HG03025 (cell line): ENCODE measurements at regions not wholly inside any gene's neighbourhood (a gene's known extent, or its start where the extent isn't known, plus 50 kb on each side); places are given as distances from the start of the nearest gene placed in this dataset.
"Not testable (repeated sequence)": the region's sequence is repeated elsewhere in the genome, so short reads cannot be mapped to it uniquely, and the experiment has no call there.

Source experiments
- ATAC-seq: cut with Tn5 transposase; IDR thresholded peaks from one replicate; pipeline ENCODE4 v1.9.1; 2021; ENCODE audit warnings: mild to moderate bottlenecking, moderate library complexity; ENCODE audit not compliant: unreplicated experiment, low FRiP score

DNA sequence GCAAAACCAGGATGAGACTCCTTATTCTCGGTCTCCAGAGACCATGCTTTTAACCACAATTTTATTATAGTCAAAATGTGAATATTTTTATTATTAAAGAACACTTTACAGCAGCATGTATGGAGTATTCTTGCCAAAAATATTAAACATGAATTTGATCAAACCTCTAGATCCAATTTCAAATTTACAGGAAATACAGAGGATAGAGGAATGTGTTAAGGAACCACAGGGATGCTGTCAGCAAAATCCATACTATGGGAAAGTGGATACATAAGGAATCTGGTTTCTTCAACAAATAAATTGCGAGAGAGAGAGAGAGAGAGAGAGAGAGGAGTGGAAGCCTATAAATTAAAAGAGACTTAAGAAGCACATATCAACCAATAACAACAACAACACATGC, 348.2 kb upstream of the NUDT12 start:
- no peak for ATAC-seq

DNA sequence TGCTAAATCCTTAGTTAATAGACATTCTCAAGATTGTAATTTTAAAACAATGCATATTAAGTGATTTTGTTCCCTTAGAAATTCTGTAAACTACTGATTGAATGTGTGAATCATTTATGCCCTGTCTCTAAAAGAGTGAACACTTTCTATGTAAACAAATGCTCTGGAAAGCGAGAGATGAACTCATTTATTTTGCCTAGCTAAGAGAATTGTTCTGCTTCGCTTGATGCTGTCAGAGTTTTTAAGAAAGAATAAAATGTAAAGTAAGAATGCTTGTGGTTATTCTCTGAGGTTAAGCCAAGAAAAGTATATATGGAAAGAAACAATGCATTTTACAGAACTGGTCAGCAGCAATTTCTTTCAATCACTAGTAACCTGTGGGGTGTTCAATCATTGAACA, 347.4 kb upstream of the NUDT12 start:
- ATAC-seq, result no peak

DNA sequence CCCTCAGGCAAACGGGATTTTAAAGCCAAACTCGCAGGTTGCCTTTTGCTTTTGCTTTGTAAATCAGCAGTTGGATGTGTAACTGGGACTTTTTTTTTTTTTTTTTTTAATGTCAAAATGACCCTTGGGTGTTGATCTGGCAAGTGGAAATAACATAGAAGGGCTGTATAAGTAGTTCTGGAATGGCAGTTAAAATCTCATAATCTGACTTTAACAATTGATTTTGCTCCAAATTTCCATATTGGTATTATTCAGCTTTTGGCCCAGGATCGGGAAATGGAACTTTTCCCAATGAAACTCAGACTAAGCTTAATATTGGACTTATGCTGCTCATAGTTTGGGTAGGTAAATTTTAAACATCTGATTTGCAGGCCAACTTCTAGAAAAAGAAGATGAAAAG, 346.8 kb upstream of the NUDT12 start:
- ATAC-seq, result no peak

DNA sequence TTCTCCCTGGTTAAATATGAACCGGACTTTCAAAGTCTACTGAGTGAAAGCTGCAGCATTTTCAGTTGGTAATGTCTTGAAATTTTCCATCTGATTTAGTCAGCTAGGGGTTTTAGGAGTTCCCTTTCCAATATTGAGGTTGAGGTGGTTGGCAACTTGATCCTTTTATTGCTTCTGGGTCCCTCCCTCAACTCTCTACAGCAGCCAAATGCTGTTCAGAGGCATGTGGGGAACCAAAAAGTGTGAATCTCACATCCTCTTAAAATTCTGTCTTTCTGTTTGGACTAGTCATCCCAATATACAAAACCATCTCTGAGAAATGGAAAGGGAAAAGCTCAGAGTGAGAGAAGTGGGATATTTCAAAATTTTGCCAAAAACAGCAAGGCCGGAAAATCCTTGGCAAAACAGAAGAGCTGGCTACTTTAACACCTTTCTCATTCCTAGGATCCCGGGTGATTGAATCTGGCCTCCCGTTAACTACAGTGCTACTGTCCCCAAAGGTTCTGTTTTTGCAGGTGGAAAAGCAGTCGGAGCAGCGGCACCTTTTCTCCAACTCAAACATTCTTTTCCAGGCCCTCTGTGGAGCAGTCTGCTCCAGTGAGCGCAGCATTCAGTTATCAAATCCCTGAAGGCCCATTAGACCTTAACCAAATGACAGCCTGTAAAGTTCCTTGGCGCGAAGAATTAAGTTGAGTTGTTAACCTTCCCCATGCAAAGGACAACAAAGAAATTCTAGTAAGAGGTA, 345.9 kb upstream of the NUDT12 start:
- ATAC-seq, result no peak

DNA sequence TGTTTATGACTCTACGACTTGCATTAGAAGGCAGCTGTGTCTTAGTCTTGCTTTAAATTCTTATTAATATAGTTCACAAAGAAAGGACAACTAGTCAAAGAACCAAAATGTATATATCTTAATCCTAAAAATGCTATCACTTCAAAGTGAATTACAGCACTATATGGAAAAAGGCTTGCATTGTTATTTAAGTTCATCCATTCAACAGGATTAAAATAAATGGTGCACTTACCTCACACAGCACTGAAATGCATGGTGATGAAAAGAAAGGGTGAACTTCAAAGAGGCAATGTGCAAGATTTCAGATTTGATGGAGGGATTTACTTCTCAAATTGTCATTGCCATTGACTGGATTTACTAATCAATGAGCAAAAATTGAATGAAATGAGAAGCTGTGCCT, 344.4 kb upstream of the NUDT12 start:
- ATAC-seq, result no peak

DNA sequence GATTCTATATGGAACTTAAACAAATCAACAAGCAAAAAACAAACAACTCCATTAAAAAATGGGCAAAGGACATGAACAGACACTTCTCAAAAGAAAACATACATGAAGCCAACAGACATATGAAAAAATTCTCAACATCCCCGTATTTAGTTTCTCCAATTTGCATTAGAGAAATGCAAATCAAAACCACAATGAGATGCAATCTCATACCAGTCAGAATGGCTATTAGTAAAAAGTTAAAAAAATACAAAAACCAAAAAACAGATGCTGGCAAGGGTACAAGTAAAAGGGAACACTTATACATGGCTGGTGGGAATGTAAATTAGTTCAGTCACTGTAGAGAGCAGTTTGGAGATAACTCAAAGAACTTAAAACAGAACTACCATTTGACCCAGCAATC, 342.1 kb upstream of the NUDT12 start:
- no peak for ATAC-seq

DNA sequence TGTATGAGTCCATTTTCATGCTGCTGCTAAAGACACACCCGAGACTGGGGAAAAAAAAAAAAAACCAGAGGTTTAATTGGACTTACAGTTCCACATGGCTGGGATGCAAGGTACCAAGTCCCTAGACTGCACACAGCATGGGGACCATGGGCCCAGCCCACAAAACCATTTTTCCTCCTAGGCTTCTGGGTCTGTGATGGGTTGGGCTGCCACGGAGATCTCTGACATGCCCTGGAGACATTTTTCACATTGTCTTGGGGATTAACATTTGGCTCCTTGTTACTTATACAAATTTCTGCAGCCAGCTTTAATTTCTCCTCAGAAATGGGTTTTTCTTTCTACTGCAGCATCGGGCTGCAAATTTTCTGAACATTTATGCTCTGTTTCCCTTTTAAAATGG, 340.3 kb upstream of the NUDT12 start:
- no peak for ATAC-seq

DNA sequence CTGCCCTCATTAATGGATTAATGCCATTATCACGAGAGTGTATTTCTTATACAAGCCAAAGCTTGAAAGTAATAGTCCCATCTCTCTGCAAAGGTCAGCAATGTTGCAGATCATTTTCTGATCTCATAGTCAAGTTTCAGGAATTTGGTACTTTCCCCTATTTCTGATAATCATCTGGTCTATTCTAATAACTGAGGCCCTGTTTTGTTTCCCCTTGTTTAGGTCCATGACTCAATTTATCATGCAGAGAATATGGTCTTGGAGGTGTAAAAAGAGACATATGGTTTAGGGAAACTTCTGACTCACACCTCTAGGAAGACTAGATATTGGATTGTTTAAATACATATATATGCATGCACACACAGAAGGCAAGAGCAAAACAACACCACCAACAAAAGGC, 339.3 kb upstream of the NUDT12 start:
- no peak for ATAC-seq

DNA sequence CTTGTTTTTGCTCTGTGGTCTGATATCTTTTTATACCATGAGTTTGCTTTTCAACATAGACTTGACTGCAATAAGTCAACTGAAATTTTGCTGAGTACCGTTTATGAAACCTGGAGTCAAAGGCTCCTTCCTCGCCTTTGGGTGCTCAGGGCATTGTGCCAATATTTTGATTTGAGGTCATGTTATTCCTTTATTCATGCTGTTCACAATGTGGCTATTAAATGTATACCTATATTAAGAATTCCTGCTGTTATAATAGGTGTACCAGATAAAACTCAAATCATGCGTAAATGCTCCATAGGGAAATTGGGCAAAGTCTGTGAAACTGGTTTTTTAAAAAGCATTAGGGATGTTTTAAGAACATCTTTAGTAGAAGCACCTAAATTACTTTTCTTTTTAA, 334.0 kb upstream of the NUDT12 start:
- no peak for ATAC-seq

DNA sequence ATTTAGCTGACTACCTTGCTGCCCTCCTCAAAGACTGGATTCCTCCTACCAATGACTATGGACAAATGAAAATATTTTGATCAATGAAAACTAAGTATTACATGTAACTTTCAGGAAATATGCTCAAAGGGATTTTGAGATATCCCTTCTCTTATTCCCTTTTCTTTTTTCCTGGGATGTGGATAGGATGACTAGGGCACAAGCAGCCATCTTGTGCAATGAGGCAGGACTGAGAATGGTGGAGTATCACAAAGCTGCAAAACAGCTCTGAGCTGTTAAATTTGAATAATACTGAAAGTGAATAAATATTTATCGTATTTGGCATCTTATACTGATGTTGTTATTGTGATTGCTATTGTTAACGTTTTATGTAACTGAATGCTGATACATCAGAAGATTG, 333.1 kb upstream of the NUDT12 start:
- ATAC-seq, result no peak

DNA sequence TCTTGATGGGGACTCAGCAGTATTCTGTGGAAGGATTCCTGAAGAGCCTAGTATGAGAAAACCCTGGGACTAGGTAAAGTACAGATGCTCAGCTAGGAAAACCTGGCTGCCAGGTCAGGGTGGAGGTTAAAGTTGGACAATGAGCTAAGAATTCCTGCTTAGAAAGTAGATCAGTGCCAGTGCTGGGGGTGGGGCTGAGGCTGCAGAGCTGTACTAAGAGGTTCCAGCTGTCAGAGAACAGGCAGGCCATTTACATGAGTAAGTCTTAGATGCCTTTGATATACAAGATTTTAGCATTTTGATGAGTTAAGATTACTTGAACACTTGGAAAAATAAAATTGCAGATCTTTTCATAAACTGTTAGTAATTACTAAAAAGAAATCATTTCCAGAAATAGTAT, 332.3 kb upstream of the NUDT12 start:
- no peak for ATAC-seq

DNA sequence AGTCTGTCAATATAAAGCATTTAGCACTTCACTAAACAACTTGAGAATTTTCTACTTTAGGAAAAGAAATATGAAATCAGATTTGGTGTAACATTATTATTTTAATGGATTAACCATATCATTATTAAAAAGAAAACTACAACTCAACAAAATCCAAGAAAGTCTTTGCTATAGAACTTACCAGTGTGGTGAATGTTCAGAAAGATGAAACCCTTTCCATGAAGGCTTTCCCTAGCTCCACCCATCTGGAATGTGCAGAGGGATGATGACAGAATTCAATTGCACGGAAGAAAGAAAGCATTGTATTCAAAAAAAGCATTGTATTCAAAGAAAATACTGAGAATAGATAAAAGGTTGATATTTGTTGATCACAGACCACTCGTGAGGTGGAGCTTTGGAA, 328.6 kb upstream of the NUDT12 start:
- no peak for ATAC-seq

DNA sequence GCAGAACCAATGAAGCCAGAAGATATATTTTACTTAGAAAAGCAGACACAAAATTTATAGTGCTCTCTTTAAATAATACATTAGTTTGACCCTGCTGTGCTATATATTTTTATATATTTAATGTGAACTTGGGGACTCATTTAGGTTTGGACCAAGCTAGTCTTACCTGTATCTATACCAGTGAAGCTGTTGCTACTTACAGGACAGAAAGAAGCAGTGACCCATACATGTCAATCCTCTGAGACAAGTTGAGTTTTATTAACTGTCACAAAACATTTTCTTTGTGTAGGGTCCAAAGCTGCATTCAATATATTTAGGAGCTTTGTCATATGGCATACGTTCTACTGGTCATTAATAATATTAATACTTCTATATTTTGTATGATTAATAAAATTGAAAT, 327.7 kb upstream of the NUDT12 start:
- ATAC-seq, result no peak

DNA sequence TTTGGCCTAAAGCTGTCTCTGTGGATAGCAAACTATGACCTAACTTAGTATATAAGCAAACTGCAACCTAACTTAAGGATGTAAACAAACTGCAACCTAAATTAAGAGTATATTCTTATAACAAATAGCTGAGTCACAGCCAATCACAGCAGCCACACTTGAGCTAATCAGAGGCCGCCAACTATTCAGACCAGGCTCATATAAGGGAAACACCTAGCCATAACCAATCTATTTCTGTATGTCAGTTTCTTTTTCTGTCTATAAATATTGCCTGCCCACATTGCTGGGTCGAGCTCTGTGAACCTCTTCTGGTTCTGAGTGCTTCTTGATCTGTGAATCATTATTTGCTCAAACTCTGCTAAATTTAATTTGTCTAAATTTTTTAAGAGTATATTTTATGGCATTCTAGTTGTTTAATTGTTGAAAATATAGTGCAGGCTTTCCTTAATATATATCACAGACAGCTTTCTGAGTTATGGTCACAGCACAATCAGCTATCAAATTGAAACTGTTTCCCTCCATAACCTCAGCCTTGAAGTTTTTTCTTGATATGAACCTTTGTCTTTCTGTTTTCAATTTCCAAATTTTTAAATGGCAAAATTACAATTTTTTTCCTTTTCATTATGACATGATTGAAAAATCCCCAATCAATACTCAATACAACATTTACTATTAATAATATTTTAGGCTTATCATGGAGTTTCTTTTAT, 327.1 kb upstream of the NUDT12 start:
- peak; percentile 80 for ATAC-seq

DNA sequence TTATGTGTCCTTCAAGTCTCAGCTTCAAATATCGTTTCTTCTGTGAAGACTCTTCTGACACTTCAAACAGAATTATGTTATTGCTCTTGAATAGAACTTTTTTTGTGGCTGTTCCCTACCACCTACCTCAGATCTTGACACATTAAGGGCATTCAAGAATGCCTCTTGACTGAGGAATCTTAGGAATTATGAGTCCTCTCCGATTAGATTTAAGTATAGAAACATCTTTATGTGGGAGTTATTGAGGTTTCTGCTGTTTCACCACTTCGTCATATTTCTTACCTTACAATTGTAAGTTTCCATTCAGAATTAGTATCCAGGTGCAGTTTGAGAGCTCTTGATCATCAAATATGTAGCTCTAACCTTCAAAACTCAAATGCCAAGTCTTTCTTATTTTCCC, 324.2 kb upstream of the NUDT12 start:
- no peak for ATAC-seq

DNA sequence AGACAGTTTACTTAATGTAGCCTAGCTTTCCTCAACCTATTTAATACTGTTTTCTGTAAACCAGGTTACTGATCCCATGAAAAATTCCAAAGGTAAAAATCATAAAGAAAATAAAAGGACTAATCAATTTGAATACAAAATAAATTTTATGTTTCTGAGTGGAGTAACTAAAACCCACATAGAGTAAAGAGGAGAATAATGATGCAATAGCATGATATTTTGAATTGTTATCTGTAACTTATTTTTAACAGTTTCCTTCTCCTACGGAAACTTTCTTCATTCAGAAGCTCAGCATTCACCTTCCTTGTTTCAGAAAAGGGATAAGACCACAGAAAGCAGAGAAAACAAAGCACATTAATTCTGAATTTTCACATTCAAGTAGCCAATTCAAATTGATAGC, 320.6 kb upstream of the NUDT12 start:
- no peak for ATAC-seq

DNA sequence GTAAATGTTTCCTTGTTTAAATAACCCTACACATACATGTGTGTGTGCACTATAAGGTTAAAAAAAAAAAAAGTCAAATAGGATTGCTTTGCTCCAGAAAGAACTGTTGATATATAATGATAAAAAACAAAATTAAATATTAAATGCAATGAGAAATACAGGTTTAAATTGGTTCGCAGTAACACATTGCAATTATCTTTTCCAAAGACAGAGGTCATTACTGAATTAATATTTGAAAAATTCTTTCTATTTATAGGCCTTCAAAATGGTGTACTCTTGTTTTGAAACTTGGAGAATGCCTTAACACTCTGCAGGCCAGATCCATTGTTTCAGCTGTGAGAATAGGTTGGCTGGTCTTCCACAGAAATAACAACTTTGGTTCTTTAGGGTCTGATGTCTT, 319.0 kb upstream of the NUDT12 start:
- no peak for ATAC-seq

DNA sequence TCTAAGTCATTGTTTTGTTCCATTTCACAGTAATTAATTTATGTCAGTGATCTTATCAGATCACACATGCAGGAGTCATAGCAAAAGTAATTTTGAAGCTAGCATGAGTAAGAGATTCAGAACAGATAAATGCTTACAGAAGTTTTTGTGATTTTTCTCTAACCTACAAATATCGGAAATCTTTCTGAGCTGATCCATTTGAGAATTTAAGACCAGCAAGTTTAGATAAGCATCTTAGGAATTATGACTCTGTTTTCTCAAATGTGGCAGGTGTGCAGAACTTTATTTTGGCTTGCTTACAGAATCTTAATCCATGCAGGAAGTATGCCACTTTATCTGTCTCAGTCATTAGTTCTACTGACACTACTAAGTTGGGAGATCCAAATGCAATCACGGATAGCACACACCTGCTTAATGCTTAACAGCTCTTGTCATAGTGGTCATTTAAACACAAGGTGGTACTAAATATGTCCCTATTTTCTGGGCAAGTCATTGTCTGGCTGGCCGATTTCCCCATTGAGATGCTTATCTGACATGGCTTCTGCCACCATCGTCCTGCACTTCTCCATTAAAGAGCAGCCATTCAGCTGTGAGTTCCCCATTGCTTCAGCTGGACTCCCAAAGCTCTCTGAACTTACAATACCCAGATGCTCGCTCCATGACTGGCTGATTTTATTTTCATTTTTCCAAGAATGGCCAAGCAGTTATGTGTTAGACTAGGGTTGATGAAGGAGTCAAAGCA, 305.4 kb upstream of the NUDT12 start:
- no peak for ATAC-seq

DNA sequence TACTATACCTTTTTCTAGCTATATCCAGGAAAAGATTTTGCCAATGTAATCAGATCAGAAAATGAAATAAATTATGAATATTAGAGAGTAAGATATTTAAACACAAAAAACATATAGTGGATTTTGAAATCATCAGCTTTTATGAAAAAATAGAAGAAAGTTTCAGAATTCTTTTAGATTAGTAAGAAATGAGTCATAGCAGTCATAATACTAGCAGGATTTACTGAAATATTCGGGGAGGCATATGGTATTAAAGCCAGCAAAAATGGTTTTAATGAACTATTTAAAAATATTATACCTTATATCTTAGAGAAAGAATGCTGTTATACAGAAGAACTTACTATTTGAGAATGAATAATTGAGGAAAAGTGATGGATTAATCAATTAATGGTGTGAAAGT, 303.6 kb upstream of the NUDT12 start:
- ATAC-seq, result no peak

DNA sequence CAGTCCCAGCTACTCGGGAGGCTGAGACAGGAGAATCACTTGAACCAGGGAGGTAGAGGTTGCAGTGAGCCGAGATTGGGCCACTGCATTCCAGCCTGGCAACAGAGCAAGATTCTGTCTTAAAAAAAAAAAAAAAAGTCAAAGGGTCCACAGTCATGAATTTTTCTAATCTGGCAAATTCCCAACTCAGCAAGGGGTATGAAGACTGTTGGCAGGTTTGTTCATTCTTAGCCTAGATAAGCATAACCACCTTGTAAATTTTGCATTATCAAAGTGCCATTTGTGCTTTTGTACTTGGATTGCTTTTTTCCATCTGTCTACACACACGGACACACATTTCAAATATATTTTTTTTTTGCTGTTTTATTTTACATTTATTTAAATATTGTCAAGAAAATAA, 299.8 kb upstream of the NUDT12 start:
- no peak for ATAC-seq

DNA sequence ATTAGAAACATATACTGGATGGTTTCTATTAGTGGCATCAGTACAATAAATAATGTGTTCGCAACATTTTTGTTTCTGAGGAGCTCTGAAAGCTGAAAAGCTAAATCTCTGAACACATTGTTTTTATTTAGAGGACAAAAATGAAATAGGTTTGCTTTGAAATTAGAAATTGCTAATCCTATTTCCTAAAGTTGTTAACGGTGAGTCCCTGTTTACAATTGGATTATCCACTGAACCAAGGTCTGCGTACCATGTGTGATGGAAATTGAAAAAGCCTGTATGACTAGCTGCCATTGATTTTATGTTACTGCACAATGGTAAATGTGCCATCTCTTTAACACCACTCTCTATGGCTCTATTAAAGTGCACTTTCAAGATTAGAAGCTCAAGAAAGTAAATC, 297.7 kb upstream of the NUDT12 start:
- ATAC-seq, result no peak

DNA sequence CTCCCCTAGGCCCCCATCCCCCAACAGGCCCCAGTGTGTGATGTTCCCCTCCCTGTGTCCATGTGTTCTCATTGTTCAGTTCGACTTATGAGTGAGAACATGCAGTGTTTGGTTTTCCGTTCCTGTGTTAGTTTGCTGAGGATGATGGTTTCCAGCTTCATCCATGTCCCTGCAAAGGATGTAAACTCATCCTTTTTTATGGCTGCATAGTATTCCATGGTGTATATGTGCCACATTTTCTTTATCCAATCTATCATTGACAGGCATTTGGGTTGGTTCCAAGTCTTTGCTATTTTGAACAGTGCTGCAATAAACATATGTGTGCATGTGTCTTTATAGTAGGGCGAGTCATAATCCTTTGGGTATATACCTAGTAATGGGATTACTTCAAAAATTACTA, 295.8 kb upstream of the NUDT12 start:
- not testable (repeated sequence) for ATAC-seq
